ENCODE measurements at regions not wholly inside any gene's neighbourhood (a gene's known extent, or its start where the extent isn't known, plus 50 kb on each side); places are given as distances from the start of the nearest gene placed in this dataset.

- Histone ChIP-seq H3K4me3 (ENCODE audit: low read depth, low read length) (no peak overlapping the region), H3K4me1 (ENCODE audit: control insufficient read depth, insufficient read depth, low read length) (peaks cover 29% of the 10 kb centered on the region), H3K27ac (ENCODE audit: low read depth, low read length) (no peak overlapping the region), H3K27me3 (ENCODE audit: control insufficient read depth, insufficient read depth, low read length) (no peaks in the 10 kb centered on the region), H3K36me3 (ENCODE audit: control insufficient read depth, insufficient read depth, low read length) (no peaks in the 10 kb centered on the region), H3K9me3 (ENCODE audit: control insufficient read depth, insufficient read depth, low read depth, low read length) (no peaks in the 10 kb centered on the region), H3K9ac (ENCODE audit: low read length) (no peak overlapping the region)
These were observed 95.4 kb upstream of the SSBP2 start for GRCh38 chr5:81846301-81846700.

- H3K36me3 ChIP-seq (ENCODE audit: control insufficient read depth, insufficient read depth, low read length) = no peaks in the 10 kb centered on the region
- peaks cover 8% of the 10 kb centered on the region; the same call in 1 of the 2 replicates for H3K4me1 ChIP-seq (ENCODE audit: control insufficient read depth, insufficient read depth, low read length)
- no peak overlapping the region for H3K4me3 ChIP-seq (ENCODE audit: low read depth, low read length)
- H3K27ac ChIP-seq (ENCODE audit: low read depth, low read length) = no peak overlapping the region
- H3K27me3 ChIP-seq (ENCODE audit: control insufficient read depth, insufficient read depth, low read length) = no peaks in the 10 kb centered on the region
- no peak overlapping the region for H3K9ac ChIP-seq (ENCODE audit: low read length)
- no peaks in the 10 kb centered on the region for H3K9me3 ChIP-seq (ENCODE audit: control insufficient read depth, insufficient read depth, low read depth, low read length)
These were observed 92.9 kb upstream of the SSBP2 start for GRCh38 chr5:81843845-81844244.

- Histone ChIP-seq H3K27me3 (ENCODE audit: control insufficient read depth, insufficient read depth, low read length) (no peaks in the 10 kb centered on the region), H3K36me3 (ENCODE audit: control insufficient read depth, insufficient read depth, low read length) (no peaks in the 10 kb centered on the region), H3K4me3 (ENCODE audit: low read depth, low read length) (no peak overlapping the region), H3K4me1 (ENCODE audit: control insufficient read depth, insufficient read depth, low read length) (peaks cover 14% of the 10 kb centered on the region), H3K9me3 (ENCODE audit: control insufficient read depth, insufficient read depth, low read depth, low read length) (no peaks in the 10 kb centered on the region), H3K9ac (ENCODE audit: low read length) (no peak overlapping the region), H3K27ac (ENCODE audit: low read depth, low read length) (no peak overlapping the region)
These were observed 92.0 kb upstream of the SSBP2 start for GRCh38 chr5:81842795-81843398.

GRCh38 chr5:81839034-81839433, 88.1 kb upstream of the SSBP2 start:
- H3K4me3 ChIP-seq (ENCODE audit: low read depth, low read length) = no peak overlapping the region
- no peak overlapping the region for H3K9ac ChIP-seq (ENCODE audit: low read length)
- H3K9me3 ChIP-seq (ENCODE audit: control insufficient read depth, insufficient read depth, low read depth, low read length) = no peaks in the 10 kb centered on the region

GRCh38 chr5:81838307-81838906, 87.5 kb upstream of the SSBP2 start:
- Histone ChIP-seq H3K9ac (ENCODE audit: low read length) (no peak overlapping the region), H3K9me3 (ENCODE audit: control insufficient read depth, insufficient read depth, low read depth, low read length) (no peaks in the 10 kb centered on the region), H3K4me3 (ENCODE audit: low read depth, low read length) (no peak overlapping the region), H3K36me3 (ENCODE audit: control insufficient read depth, insufficient read depth, low read length) (no peaks in the 10 kb centered on the region), H3K27ac (ENCODE audit: low read depth, low read length) (no peak overlapping the region), H3K4me1 (ENCODE audit: control insufficient read depth, insufficient read depth, low read length) (peaks cover 23% of the 10 kb centered on the region), H3K27me3 (ENCODE audit: control insufficient read depth, insufficient read depth, low read length) (no peaks in the 10 kb centered on the region)

More at GRCh38 chr5:81839034-81839433, 88.1 kb upstream of the SSBP2 start:
- H3K27ac ChIP-seq (ENCODE audit: low read depth, low read length) = no peak overlapping the region
- peaks cover 23% of the 10 kb centered on the region for H3K4me1 ChIP-seq (ENCODE audit: control insufficient read depth, insufficient read depth, low read length)
- H3K27me3 ChIP-seq (ENCODE audit: control insufficient read depth, insufficient read depth, low read length) = no peaks in the 10 kb centered on the region
- H3K36me3 ChIP-seq (ENCODE audit: control insufficient read depth, insufficient read depth, low read length) = no peaks in the 10 kb centered on the region

- no peaks in the 10 kb centered on the region for H3K9me3 ChIP-seq (ENCODE audit: control insufficient read depth, insufficient read depth, low read depth, low read length)
- H3K36me3 ChIP-seq (ENCODE audit: control insufficient read depth, insufficient read depth, low read length) = no peaks in the 10 kb centered on the region
- no peaks in the 10 kb centered on the region for H3K27me3 ChIP-seq (ENCODE audit: control insufficient read depth, insufficient read depth, low read length)
- H3K27ac ChIP-seq (ENCODE audit: low read depth, low read length) = no peak overlapping the region
- H3K4me3 ChIP-seq (ENCODE audit: low read depth, low read length) = no peak overlapping the region
- H3K4me1 ChIP-seq (ENCODE audit: control insufficient read depth, insufficient read depth, low read length) = peaks cover 20% of the 10 kb centered on the region
- H3K9ac ChIP-seq (ENCODE audit: low read length) = no peak overlapping the region
These were observed 86.9 kb upstream of the SSBP2 start for GRCh38 chr5:81837667-81838306.

- peaks cover 20% of the 10 kb centered on the region for H3K4me1 ChIP-seq (ENCODE audit: control insufficient read depth, insufficient read depth, low read length)
- H3K27me3 ChIP-seq (ENCODE audit: control insufficient read depth, insufficient read depth, low read length) = no peaks in the 10 kb centered on the region
- no peak overlapping the region for H3K27ac ChIP-seq (ENCODE audit: low read depth, low read length)
- H3K36me3 ChIP-seq (ENCODE audit: control insufficient read depth, insufficient read depth, low read length) = no peaks in the 10 kb centered on the region
- H3K4me3 ChIP-seq (ENCODE audit: low read depth, low read length) = no peak overlapping the region
- H3K9ac ChIP-seq (ENCODE audit: low read length) = no peak overlapping the region
- H3K9me3 ChIP-seq (ENCODE audit: control insufficient read depth, insufficient read depth, low read depth, low read length) = no peaks in the 10 kb centered on the region
These were observed 85.0 kb upstream of the SSBP2 start for GRCh38 chr5:81835814-81836367.

- H3K27me3 ChIP-seq (ENCODE audit: control insufficient read depth, insufficient read depth, low read length) = no peaks in the 10 kb centered on the region
- H3K27ac ChIP-seq (ENCODE audit: low read depth, low read length) = no peak overlapping the region
- no peaks in the 10 kb centered on the region for H3K9me3 ChIP-seq (ENCODE audit: control insufficient read depth, insufficient read depth, low read depth, low read length)
- H3K4me1 ChIP-seq (ENCODE audit: control insufficient read depth, insufficient read depth, low read length) = peaks cover 20% of the 10 kb centered on the region
- H3K36me3 ChIP-seq (ENCODE audit: control insufficient read depth, insufficient read depth, low read length) = no peaks in the 10 kb centered on the region
- H3K4me3 ChIP-seq (ENCODE audit: low read depth, low read length) = no peak overlapping the region
- H3K9ac ChIP-seq (ENCODE audit: low read length) = no peak overlapping the region
These were observed 83.2 kb upstream of the SSBP2 start for GRCh38 chr5:81834021-81834660.

GRCh38 chr5:81830596-81830995, 79.7 kb upstream of the SSBP2 start:
- no peaks in the 10 kb centered on the region for H3K9me3 ChIP-seq (ENCODE audit: control insufficient read depth, insufficient read depth, low read depth, low read length)
- H3K27ac ChIP-seq (ENCODE audit: low read depth, low read length) = no peak overlapping the region
- H3K27me3 ChIP-seq (ENCODE audit: control insufficient read depth, insufficient read depth, low read length) = no peaks in the 10 kb centered on the region
- H3K36me3 ChIP-seq (ENCODE audit: control insufficient read depth, insufficient read depth, low read length) = no peaks in the 10 kb centered on the region
- H3K9ac ChIP-seq (ENCODE audit: low read length) = no peak overlapping the region
- peaks cover 4% of the 10 kb centered on the region; the same call in 1 of the 2 replicates for H3K4me1 ChIP-seq (ENCODE audit: control insufficient read depth, insufficient read depth, low read length)
- H3K4me3 ChIP-seq (ENCODE audit: low read depth, low read length) = no peak overlapping the region

GRCh38 chr5:81829242-81829641, 78.3 kb upstream of the SSBP2 start:
- Histone ChIP-seq H3K27ac (ENCODE audit: low read depth, low read length) (no peak overlapping the region), H3K9me3 (ENCODE audit: control insufficient read depth, insufficient read depth, low read depth, low read length) (no peaks in the 10 kb centered on the region), H3K36me3 (ENCODE audit: control insufficient read depth, insufficient read depth, low read length) (no peaks in the 10 kb centered on the region), H3K27me3 (ENCODE audit: control insufficient read depth, insufficient read depth, low read length) (no peaks in the 10 kb centered on the region), H3K9ac (ENCODE audit: low read length) (no peak overlapping the region), H3K4me3 (ENCODE audit: low read depth, low read length) (no peak overlapping the region), H3K4me1 (ENCODE audit: control insufficient read depth, insufficient read depth, low read length) (peaks cover 4% of the 10 kb centered on the region; the same call in 1 of the 2 replicates)

GRCh38 chr5:81827500-81827899, 76.6 kb upstream of the SSBP2 start:
- Histone ChIP-seq H3K9ac (ENCODE audit: low read length) (no peak overlapping the region), H3K4me3 (ENCODE audit: low read depth, low read length) (no peak overlapping the region), H3K36me3 (ENCODE audit: control insufficient read depth, insufficient read depth, low read length) (no peaks in the 10 kb centered on the region), H3K27me3 (ENCODE audit: control insufficient read depth, insufficient read depth, low read length) (no peaks in the 10 kb centered on the region), H3K9me3 (ENCODE audit: control insufficient read depth, insufficient read depth, low read depth, low read length) (no peaks in the 10 kb centered on the region), H3K4me1 (ENCODE audit: control insufficient read depth, insufficient read depth, low read length) (peaks cover 4% of the 10 kb centered on the region; the same call in 1 of the 2 replicates), H3K27ac (ENCODE audit: low read depth, low read length) (no peak overlapping the region)

Measured in HUES6 (cell line).